T-helper 1 cell treated with Interleukin-12 subunit alpha and Interleukin-12 subunit beta and Interleukin-4 antibody, amounts not matched to agents 30 μg/mL and 1 μg/mL, for 36 hours (primary cell): ENCODE measurements at regions not wholly inside any gene's neighbourhood (a gene's known extent, or its start where the extent isn't known, plus 50 kb on each side); places are given as distances from the start of the nearest gene placed in this dataset.

ENCODE experiments used
- H3K27ac Mint-ChIP-seq: one replicate; pipeline ENCODE4 v1.8.0; 2021; ENCODE audit warnings: mild to moderate bottlenecking, mixed read lengths
- H3K27me3 Mint-ChIP-seq: one replicate; pipeline ENCODE4 v1.8.0; 2021; ENCODE audit warnings: low read depth, mixed read lengths
- H3K36me3 Mint-ChIP-seq: one replicate; pipeline ENCODE4 v1.8.0; 2021; ENCODE audit warnings: low read depth, mixed read lengths
- H3K4me1 Mint-ChIP-seq: one replicate; pipeline ENCODE4 v1.8.0; 2021; ENCODE audit warnings: low read depth, mixed read lengths
- H3K4me3 Mint-ChIP-seq: one replicate; pipeline ENCODE4 v1.8.0; 2021; ENCODE audit warnings: mild to moderate bottlenecking, moderate library complexity, mixed read lengths
- H3K9me3 Mint-ChIP-seq: one replicate; pipeline ENCODE4 v1.8.0; 2021; ENCODE audit warnings: mixed read lengths

DNA sequence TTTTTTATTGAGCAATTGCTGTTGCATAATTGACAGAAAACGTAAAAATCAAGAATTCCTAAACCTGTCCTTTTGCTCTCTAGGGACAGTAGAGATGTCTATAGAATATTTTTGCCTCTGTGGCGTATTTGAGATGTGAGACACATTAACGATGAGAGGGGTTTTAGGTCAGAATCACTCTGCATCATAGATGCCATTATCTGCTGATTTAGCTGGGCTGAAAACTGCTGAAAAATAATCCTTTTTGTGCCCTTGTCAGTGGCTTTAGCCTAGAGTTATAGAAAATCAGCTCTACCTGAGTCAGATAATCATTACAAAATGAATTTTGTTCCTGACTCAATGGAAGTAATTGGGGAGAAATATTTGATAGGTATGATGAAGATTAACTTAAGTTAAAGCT, 767.8 kb upstream of the TENM3 start:
- Mint-ChIP-seq H3K4me3 (no peak overlapping the region), H3K36me3 (no peaks in the 10 kb centered on the region), H3K27ac (no peak overlapping the region), H3K9me3 (no peaks in the 10 kb centered on the region), H3K27me3 (no peaks in the 10 kb centered on the region), H3K4me1 (no peaks in the 10 kb centered on the region)

- H3K9me3 Mint-ChIP-seq: no peaks in the 10 kb centered on the region
- no peak overlapping the region for H3K4me3 Mint-ChIP-seq
- no peak overlapping the region for H3K27ac Mint-ChIP-seq
- H3K4me1 Mint-ChIP-seq: no peaks in the 10 kb centered on the region
- H3K36me3 Mint-ChIP-seq: no peaks in the 10 kb centered on the region
- H3K27me3 Mint-ChIP-seq: no peaks in the 10 kb centered on the region
Observed at GRCh38 chr4:181475781-181476507, 767.3 kb upstream of the TENM3 start.

- Mint-ChIP-seq H3K4me1 (no peaks in the 10 kb centered on the region), H3K27me3 (no peaks in the 10 kb centered on the region), H3K9me3 (no peaks in the 10 kb centered on the region), H3K4me3 (no peak overlapping the region), H3K36me3 (no peaks in the 10 kb centered on the region), H3K27ac (no peak overlapping the region)
Observed at GRCh38 chr4:181476508-181476890, 766.7 kb upstream of the TENM3 start.

- no peaks in the 10 kb centered on the region for H3K4me1 Mint-ChIP-seq
- H3K4me3 Mint-ChIP-seq: no peak overlapping the region
- no peak overlapping the region for H3K27ac Mint-ChIP-seq
- H3K27me3 Mint-ChIP-seq: no peaks in the 10 kb centered on the region
- H3K9me3 Mint-ChIP-seq: no peaks in the 10 kb centered on the region
- no peaks in the 10 kb centered on the region for H3K36me3 Mint-ChIP-seq
Observed at GRCh38 chr4:181477591-181477990, 765.6 kb upstream of the TENM3 start.

DNA sequence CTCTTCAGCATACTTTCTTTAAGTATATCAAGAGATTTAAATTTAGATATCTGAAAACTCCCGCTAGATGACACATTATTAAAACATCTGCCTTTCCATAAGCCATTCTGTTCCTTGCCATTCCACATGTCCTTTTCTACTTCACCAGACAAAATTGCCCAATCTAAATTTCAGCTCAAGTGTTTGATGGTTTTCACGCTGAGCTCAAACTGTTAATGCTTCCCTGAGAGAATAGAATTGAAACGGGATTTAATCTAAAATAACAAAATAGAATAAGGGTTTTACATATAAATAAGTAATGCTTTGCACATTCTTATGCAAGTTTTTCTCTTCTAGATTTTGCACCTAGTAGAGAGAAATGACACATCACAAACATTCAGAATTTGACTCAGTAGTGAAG, 764.5 kb upstream of the TENM3 start:
- H3K4me3 Mint-ChIP-seq: no peak overlapping the region
- H3K27ac Mint-ChIP-seq: no peak overlapping the region
- no peaks in the 10 kb centered on the region for H3K4me1 Mint-ChIP-seq
- H3K9me3 Mint-ChIP-seq: no peaks in the 10 kb centered on the region
- no peaks in the 10 kb centered on the region for H3K36me3 Mint-ChIP-seq
- no peaks in the 10 kb centered on the region for H3K27me3 Mint-ChIP-seq

DNA sequence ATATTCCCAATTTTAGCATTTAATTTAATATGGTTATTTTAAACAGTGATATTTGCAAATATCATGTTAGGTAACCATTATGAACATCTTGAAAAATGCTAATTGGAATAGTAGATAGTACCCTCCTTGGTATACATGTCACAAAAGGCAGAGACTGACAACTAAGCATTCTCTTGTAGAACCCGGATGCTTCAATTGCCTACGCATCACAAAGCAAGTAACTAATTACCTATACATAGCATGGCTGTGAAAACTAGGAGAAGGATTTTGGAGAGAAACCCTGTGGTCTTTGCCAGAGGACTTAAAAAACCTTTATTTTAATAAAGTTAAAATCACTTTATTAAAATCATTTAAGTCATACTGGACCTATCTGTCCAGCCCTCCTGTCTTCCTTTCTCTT, 764.1 kb upstream of the TENM3 start:
- Mint-ChIP-seq H3K27me3 (no peaks in the 10 kb centered on the region), H3K4me1 (no peaks in the 10 kb centered on the region)

DNA sequence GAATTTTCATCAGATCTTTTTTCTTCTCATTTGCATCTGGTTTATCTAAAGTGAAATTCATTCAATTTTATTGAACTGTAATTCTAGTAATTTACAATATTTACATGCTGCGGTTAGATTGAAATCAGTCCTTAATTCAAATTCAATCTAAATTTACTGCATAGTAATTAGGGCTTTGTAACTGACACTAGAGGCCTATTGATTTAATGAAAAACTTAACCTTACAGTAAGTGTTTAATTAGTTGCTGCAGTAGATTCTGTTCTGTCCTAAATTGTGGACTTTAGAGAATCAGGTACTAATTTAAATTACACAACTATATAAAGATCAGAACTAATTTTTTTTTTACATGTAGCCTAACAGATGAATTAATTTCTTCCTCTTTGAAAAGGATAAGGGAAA, 758.8 kb upstream of the TENM3 start:
- Mint-ChIP-seq H3K4me3 (no peak overlapping the region), H3K27me3 (no peaks in the 10 kb centered on the region)

More for the DNA sequence above, 764.1 kb upstream of the TENM3 start:
- no peaks in the 10 kb centered on the region for H3K36me3 Mint-ChIP-seq
- no peak overlapping the region for H3K27ac Mint-ChIP-seq
- H3K9me3 Mint-ChIP-seq: no peaks in the 10 kb centered on the region
- H3K4me3 Mint-ChIP-seq: no peak overlapping the region

GRCh38 chr4:181488926-181489325, 754.3 kb upstream of the TENM3 start:
- H3K4me1 Mint-ChIP-seq: no peaks in the 10 kb centered on the region

More for the DNA sequence above, 758.8 kb upstream of the TENM3 start:
- no peak overlapping the region for H3K27ac Mint-ChIP-seq
- no peaks in the 10 kb centered on the region for H3K36me3 Mint-ChIP-seq
- no peaks in the 10 kb centered on the region for H3K4me1 Mint-ChIP-seq
- no peaks in the 10 kb centered on the region for H3K9me3 Mint-ChIP-seq

DNA sequence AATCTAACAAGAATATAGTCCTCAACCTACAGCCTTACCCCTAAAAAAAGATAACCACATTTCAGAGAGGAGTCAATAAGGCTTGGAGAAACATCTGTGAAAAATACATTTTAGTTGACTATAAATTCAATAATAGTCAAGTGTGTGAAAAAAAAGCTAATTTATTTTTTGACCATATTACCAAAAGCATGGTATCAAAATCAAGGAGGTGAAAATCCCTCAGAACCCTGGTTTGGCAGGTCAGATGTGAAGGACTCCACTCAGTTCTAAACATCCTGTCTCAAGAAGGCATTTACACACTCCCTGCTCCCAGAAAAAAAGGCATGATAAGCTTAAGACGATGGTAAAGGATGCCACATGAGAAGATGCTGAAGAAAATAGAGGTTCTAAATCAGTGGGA, 745.1 kb upstream of the TENM3 start:
- H3K4me1 Mint-ChIP-seq: no peaks in the 10 kb centered on the region
- no peaks in the 10 kb centered on the region for H3K36me3 Mint-ChIP-seq

More at GRCh38 chr4:181488926-181489325, 754.3 kb upstream of the TENM3 start:
- no peaks in the 10 kb centered on the region for H3K9me3 Mint-ChIP-seq
- no peaks in the 10 kb centered on the region for H3K27me3 Mint-ChIP-seq
- H3K4me3 Mint-ChIP-seq: no peak overlapping the region
- H3K36me3 Mint-ChIP-seq: no peaks in the 10 kb centered on the region
- no peak overlapping the region for H3K27ac Mint-ChIP-seq

DNA sequence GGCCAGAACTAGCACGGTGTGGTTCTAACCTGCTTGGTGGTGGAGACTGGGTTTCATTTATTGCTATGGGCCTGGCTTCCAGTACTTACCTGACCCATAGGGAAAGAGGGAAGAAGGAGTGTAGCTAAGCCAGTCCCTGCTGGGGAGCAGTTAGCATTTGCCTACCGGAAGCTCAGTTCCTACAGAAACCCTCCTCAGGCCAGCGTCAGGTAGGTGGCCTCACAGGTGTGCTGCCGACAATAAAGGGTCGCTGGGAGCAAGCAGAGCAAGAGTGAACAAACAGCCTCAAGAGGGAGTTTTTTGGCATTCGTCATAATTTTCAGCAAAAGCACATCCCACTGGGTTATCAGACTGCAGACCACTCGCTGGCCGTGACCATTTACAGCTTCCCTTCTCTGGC, 740.6 kb upstream of the TENM3 start:
- no peak overlapping the region for H3K27ac Mint-ChIP-seq
- H3K36me3 Mint-ChIP-seq: no peaks in the 10 kb centered on the region

More for the DNA sequence above, 745.1 kb upstream of the TENM3 start:
- Mint-ChIP-seq H3K9me3 (no peaks in the 10 kb centered on the region), H3K27ac (no peak overlapping the region), H3K27me3 (no peaks in the 10 kb centered on the region), H3K4me3 (no peak overlapping the region)

DNA sequence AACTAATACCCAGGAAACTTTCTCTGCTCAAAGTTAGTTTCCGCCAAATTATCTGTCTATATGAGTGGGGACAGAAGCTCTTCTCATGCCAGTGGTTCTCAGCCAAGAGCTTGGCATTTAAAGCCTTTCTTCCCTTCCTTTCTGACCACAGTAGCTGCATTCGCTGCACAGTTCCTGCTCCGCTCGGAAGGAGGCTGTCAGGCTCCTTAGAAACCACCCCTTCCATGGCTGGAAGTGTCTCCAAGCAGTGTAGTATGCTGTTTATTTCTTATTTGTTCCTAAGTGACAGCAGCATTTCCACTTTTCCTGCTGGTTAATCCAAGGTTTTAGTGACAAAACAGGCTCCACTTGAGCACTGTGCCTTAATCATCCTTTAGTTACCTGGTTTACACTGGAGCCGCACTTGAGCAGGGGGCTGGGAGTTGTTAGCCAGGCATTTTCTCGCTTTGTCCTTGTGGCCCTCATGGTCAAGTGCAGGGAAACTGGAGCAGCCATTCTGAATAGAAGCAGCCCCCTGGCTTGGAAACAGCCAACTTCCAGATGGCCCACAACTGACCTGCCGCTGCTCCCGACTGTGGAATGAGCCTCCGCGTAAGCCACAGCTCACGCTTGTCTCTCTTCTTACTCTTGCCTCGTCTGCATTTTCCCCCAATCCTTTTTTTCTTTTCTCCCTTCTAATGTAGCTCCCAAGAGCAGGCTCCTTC, 739.4 kb upstream of the TENM3 start:
- Mint-ChIP-seq H3K27me3 (no peaks in the 10 kb centered on the region), H3K27ac (no peak overlapping the region), H3K9me3 (no peaks in the 10 kb centered on the region), H3K4me3 (no peak overlapping the region), H3K36me3 (no peaks in the 10 kb centered on the region), H3K4me1 (no peaks in the 10 kb centered on the region)

More for the DNA sequence above, 740.6 kb upstream of the TENM3 start:
- no peaks in the 10 kb centered on the region for H3K27me3 Mint-ChIP-seq
- H3K4me1 Mint-ChIP-seq: no peaks in the 10 kb centered on the region
- H3K9me3 Mint-ChIP-seq: no peaks in the 10 kb centered on the region
- no peak overlapping the region for H3K4me3 Mint-ChIP-seq

GRCh38 chr4:181504924-181505323, 738.3 kb upstream of the TENM3 start:
- no peak overlapping the region for H3K4me3 Mint-ChIP-seq
- no peak overlapping the region for H3K27ac Mint-ChIP-seq
- no peaks in the 10 kb centered on the region for H3K27me3 Mint-ChIP-seq
- no peaks in the 10 kb centered on the region for H3K36me3 Mint-ChIP-seq
- no peaks in the 10 kb centered on the region for H3K4me1 Mint-ChIP-seq
- no peaks in the 10 kb centered on the region for H3K9me3 Mint-ChIP-seq

GRCh38 chr4:181507180-181507835, 735.9 kb upstream of the TENM3 start:
- no peaks in the 10 kb centered on the region for H3K9me3 Mint-ChIP-seq
- no peaks in the 10 kb centered on the region for H3K36me3 Mint-ChIP-seq
- no peaks in the 10 kb centered on the region for H3K4me1 Mint-ChIP-seq
- H3K27me3 Mint-ChIP-seq: no peaks in the 10 kb centered on the region
- H3K4me3 Mint-ChIP-seq: no peak overlapping the region
- no peak overlapping the region for H3K27ac Mint-ChIP-seq

DNA sequence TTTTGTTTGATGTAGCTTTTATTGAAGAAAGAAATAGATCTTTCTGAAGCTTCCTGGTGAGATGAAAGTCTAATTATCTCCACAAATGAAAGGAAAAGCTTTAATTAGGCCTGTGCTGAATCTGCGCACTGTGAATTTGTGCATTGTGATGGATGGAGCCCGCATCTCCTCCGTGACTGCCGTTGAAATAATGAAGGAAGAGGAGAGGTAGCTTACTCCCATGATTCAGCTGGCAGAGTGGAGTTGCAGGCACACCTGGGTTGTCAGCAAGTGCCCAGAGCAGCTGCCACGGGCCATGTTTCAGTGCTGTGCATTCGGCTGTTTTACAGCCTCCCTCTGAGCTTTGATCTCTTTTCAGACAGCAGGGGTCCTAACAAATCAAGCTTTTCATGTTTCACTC, 735.3 kb upstream of the TENM3 start:
- Mint-ChIP-seq H3K27me3 (no peaks in the 10 kb centered on the region), H3K4me3 (no peak overlapping the region), H3K9me3 (no peaks in the 10 kb centered on the region), H3K36me3 (no peaks in the 10 kb centered on the region), H3K27ac (no peak overlapping the region), H3K4me1 (no peaks in the 10 kb centered on the region)

GRCh38 chr4:181508601-181509000, 734.6 kb upstream of the TENM3 start:
- Mint-ChIP-seq H3K4me3 (no peak overlapping the region), H3K27ac (no peak overlapping the region), H3K4me1 (no peaks in the 10 kb centered on the region), H3K27me3 (no peaks in the 10 kb centered on the region), H3K9me3 (no peaks in the 10 kb centered on the region), H3K36me3 (no peaks in the 10 kb centered on the region)
